LHCN-M2 (cell line): ENCODE measurements at regions not wholly inside any gene's neighbourhood (a gene's known extent, or its start where the extent isn't known, plus 50 kb on each side); places are given as distances from the start of the nearest gene placed in this dataset.

Experiments
- DNase-seq: peaks from one replicate; pipeline ENCODE4 v3.0.0-alpha.2; 2012; ENCODE audit warnings: low read depth

- no peak for DNase-seq
Measured at GRCh38 chr4:163871078-163871477, 376.6 kb downstream of the TMA16 start.

GRCh38 chr4:163875327-163875726 lies 380.8 kb downstream of the TMA16 start:
- no peak for DNase-seq

GRCh38 chr4:163878336-163879121 lies 384.0 kb downstream of the TMA16 start:
- DNase-seq, result peak; percentile 74

- DNase-seq, result no peak
Measured at GRCh38 chr4:163892417-163892816, 397.9 kb downstream of the TMA16 start.

- no peak for DNase-seq
Measured at GRCh38 chr4:163895378-163896005, 401.0 kb downstream of the TMA16 start.

GRCh38 chr4:163901319-163901718 lies 406.8 kb downstream of the TMA16 start:
- DNase-seq, result no peak

- DNase-seq, result no peak
Measured at GRCh38 chr4:163902417-163902816, 407.9 kb downstream of the TMA16 start.

GRCh38 chr4:163911891-163912290 lies 417.4 kb downstream of the TMA16 start:
- DNase-seq, result peak; percentile 51

- DNase-seq, result no peak
Measured at GRCh38 chr4:163913571-163913970, 419.1 kb downstream of the TMA16 start.

- no peak for DNase-seq
Measured at GRCh38 chr4:163915896-163916295, 421.4 kb downstream of the TMA16 start.

- no peak for DNase-seq
Measured at GRCh38 chr4:163920426-163920825, 425.9 kb downstream of the TMA16 start.

- DNase-seq, result peak; percentile 30
Measured at GRCh38 chr4:163922302-163922701, 427.8 kb downstream of the TMA16 start.

GRCh38 chr4:163923092-163923491 lies 428.6 kb downstream of the TMA16 start:
- DNase-seq, result no peak

GRCh38 chr4:163930086-163930485 lies 435.6 kb downstream of the TMA16 start:
- no peak for DNase-seq

- DNase-seq, result no peak
Measured at GRCh38 chr4:163932504-163932903, 438.0 kb downstream of the TMA16 start.

GRCh38 chr4:163939597-163939996 lies 445.1 kb downstream of the TMA16 start:
- DNase-seq, result no peak

GRCh38 chr4:163941221-163941905 lies 446.9 kb downstream of the TMA16 start:
- peak; percentile 68 for DNase-seq

GRCh38 chr4:163948920-163949455 lies 454.5 kb downstream of the TMA16 start:
- DNase-seq, result no peak

- no peak for DNase-seq
Measured at GRCh38 chr4:163949976-163950601, 455.6 kb downstream of the TMA16 start.

GRCh38 chr4:163955288-163955687 lies 460.8 kb downstream of the TMA16 start:
- no peak for DNase-seq

- DNase-seq, result no peak
Measured at GRCh38 chr4:163958751-163959150, 464.3 kb downstream of the TMA16 start.

- no peak for DNase-seq
Measured at GRCh38 chr4:163959932-163960331, 465.4 kb downstream of the TMA16 start.
